Heart left ventricle (tissue), 13 donors: ENCODE measurements at regions not wholly inside any gene's neighbourhood (a gene's known extent, or its start where the extent isn't known, plus 50 kb on each side); places are given as distances from the start of the nearest gene placed in this dataset.

Experiments used
- POLR2A ChIP-seq, 2 donors: fragments of 450-650 bp; IDR thresholded peaks; one replicate each; pipeline ENCODE4 v1.6.1; 2017; ENCODE audit warnings: antibody characterized with exemption in 2 of 2, mild to moderate bottlenecking in 2 of 2, moderate library complexity in 2 of 2
- TF ChIP-seq, protein P1 (sequence below), 12 donors: fragments of 200-600 bp; sonication (generic) in 4 of 12; IDR thresholded peaks; one replicate each; pipeline versions ENCODE4 v1.5.0 to v1.8.0; 2018 to 2022; ENCODE audit warnings: antibody characterized with exemption in 12 of 12, mild to moderate bottlenecking in 5 of 12
- donor health status: ischemic (EF 13 %, LVEDD 7.1; RV severe dilation, severe dysfunction).
- donor health status: DM: no; HTN: yes; CAD: no.
- donor health status: DM: no; HTN: no; CAD: no.
- donor health status: ischemic (EF 25% LVEDD 6.9; RV normal size, moderate dysfunction).
- donor health status: ischemic (EF 25% LVEDD 5.7; RV mildly dilated, moderate dysfunction).
- donor health status: ischemic (EF 35%, LVEDD 5.7; RV mildly dilated, moderate dysfunction).
- donor health status: nonischemic (EF 11% LVEDD 7.7; RV severe dilation, severe dysfunction).
- donor health status: DM: yes; HTN: yes; CAD: no.
- donor health status: PGD.
- donor health status: ischemic (EF 29% LVEDD 5.4; RV normal size, mild dysfunction).
- donor health status: nonischemic (EF 23%, LVEDD 6.1; RV moderate dilation, normal function).

DNA sequence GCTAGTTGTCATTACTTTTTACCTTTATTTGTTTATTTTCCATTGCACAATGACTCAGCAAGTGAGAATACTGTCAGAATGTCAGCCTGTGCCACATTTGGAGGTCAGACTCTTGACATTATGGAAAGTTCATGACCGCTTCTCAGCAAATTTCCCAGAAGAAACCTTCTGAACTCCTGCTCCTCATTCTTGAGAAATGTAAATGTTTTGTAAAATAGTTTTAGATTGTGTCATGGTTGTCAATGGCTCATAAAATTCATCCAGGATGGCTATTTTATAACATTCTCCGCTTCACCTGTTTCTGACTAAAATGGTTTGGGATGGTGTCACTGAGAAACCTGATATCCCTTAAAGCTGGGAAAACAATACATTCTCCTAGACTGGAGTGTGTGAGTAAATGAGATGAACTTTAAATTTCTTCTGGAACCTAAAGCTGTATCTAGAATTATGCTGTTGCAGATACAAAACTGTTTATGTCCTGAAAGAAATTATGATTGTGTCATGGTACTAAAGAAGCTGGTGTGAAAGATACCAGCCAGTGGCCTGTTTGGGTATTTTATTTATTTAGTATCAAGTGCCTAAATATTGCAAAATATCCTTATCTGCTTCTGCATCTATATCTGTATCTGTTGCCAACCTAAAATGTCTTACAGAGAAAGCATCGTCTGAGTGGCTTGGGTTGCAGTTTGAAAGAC, 671.7 kb downstream of the GATA3 start:
- TF ChIP-seq, protein P1, sequence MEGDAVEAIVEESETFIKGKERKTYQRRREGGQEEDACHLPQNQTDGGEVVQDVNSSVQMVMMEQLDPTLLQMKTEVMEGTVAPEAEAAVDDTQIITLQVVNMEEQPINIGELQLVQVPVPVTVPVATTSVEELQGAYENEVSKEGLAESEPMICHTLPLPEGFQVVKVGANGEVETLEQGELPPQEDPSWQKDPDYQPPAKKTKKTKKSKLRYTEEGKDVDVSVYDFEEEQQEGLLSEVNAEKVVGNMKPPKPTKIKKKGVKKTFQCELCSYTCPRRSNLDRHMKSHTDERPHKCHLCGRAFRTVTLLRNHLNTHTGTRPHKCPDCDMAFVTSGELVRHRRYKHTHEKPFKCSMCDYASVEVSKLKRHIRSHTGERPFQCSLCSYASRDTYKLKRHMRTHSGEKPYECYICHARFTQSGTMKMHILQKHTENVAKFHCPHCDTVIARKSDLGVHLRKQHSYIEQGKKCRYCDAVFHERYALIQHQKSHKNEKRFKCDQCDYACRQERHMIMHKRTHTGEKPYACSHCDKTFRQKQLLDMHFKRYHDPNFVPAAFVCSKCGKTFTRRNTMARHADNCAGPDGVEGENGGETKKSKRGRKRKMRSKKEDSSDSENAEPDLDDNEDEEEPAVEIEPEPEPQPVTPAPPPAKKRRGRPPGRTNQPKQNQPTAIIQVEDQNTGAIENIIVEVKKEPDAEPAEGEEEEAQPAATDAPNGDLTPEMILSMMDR (IDR thresholded peaks at IDR 0.05): no peak
- TF ChIP-seq POLR2A (IDR thresholded peaks at IDR 0.05): no peak
